SH-SY5Y (cell line): ENCODE measurements at regions not wholly inside any gene's neighbourhood (a gene's known extent, or its start where the extent isn't known, plus 50 kb on each side); places are given as distances from the start of the nearest gene placed in this dataset.

ENCODE experiments used
- GATA2 ChIP-seq: IDR thresholded peaks from 2 replicates; pipeline ENCODE4 v1.6.1; 2011; ENCODE audit warnings: mild to moderate bottlenecking, low read depth, low read length
- GATA3 ChIP-seq: IDR thresholded peaks from 2 replicates; pipeline ENCODE4 v1.6.1; 2011; ENCODE audit warnings: low read depth, mild to moderate bottlenecking, low read length, moderate library complexity

DNA sequence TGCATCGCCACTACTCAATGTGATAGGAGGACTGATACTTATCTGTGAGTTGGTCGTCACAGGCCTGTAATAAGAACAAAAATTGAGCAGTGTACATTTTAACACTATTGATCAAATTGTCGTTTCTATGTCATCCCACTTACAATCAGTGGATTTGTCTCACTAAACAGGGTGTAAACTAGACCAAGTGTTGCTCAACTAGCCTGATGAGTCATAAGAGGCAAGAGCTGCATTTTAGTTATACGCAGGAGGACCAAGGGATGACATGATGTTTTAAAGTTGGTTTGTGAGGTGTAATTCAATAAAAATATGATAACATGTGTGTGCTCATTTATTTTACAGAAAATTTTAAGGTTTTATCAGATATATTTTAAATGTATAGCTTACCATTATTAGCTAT is 1239.2 kb downstream of the REEP3 start:
- TF ChIP-seq GATA3 (no peak), GATA2 (no peak)
